ENCODE measurements at regions not wholly inside any gene's neighbourhood (a gene's known extent, or its start where the extent isn't known, plus 50 kb on each side); places are given as distances from the start of the nearest gene placed in this dataset.

- TF ChIP-seq POLR2A (IDR thresholded peaks at IDR 0.05) (no peak), CTCF (IDR thresholded peaks at IDR 0.05) (no peak)
These were observed 295.7 kb upstream of the ROBO1 start for GRCh38 chr3:80063535-80063934.

Measured in esophagus squamous epithelium (tissue), 4 donors.